Fibroblast of lung (primary cell): ENCODE measurements at regions not wholly inside any gene's neighbourhood (a gene's known extent, or its start where the extent isn't known, plus 50 kb on each side); places are given as distances from the start of the nearest gene placed in this dataset.

ENCODE experiments used
- DNase-seq, 2 donors: peaks; one replicate each; pipeline versions ENCODE4 v3.0.0 to v3.0.0-alpha.2; 2010; ENCODE audit warnings: low read depth in 2 of 2
- H2AFZ ChIP-seq: 2 replicates; pipeline ENCODE4 v1.5.1; 2012; ENCODE audit warnings: low read length, control low read depth, inconsistent platforms
- H3K27ac ChIP-seq: 2 replicates; pipeline ENCODE4 v1.5.1; 2011; ENCODE audit warnings: low read length, control low read depth; ENCODE audit not compliant: insufficient read depth
- H3K27me3 ChIP-seq: 2 replicates; pipeline ENCODE4 v1.5.1; 2011; ENCODE audit warnings: mild to moderate bottlenecking, low read length; ENCODE audit not compliant: control insufficient read depth, insufficient read depth
- H3K36me3 ChIP-seq: 2 replicates; pipeline ENCODE4 v1.5.1; 2011; ENCODE audit warnings: low read length; ENCODE audit not compliant: control insufficient read depth, insufficient read depth
- H3K4me1 ChIP-seq: 2 replicates; pipeline ENCODE4 v1.5.1; 2011; ENCODE audit warnings: low read length; ENCODE audit not compliant: control insufficient read depth, insufficient read depth; ENCODE audit errors: extremely low read depth
- H3K4me2 ChIP-seq: 2 replicates; pipeline ENCODE4 v1.5.1; 2011; ENCODE audit warnings: low read length, control low read depth; ENCODE audit not compliant: insufficient read depth; ENCODE audit errors: extremely low read depth
- H3K4me3 ChIP-seq, 4 experiments: fragments of 200-600 bp in 1 of 4; sonication (generic) in 1 of 4; replicated peaks in 1 of 4; 2 replicates each; pipeline ENCODE4 v1.5.1; 2011 to 2016; ENCODE audit warnings: low read length in 4 of 4, low read depth in 3 of 4, mild to moderate bottlenecking in 3 of 4, control low read depth in 2 of 4, inconsistent platforms in 1 of 4, mixed read lengths in 1 of 4; ENCODE audit not compliant: insufficient read depth in 1 of 4; ENCODE audit errors: control extremely low read depth in 1 of 4
- H3K79me2 ChIP-seq: 2 replicates; pipeline ENCODE4 v1.5.1; 2012; ENCODE audit warnings: mild to moderate bottlenecking, low read length, inconsistent platforms; ENCODE audit not compliant: control insufficient read depth, insufficient read depth
- H3K9ac ChIP-seq: 2 replicates; pipeline ENCODE4 v1.5.1; 2011; ENCODE audit warnings: mild to moderate bottlenecking, low read length, control low read depth; ENCODE audit not compliant: insufficient read depth
- H3K9me3 ChIP-seq: 2 replicates; pipeline ENCODE4 v1.5.1; 2012; ENCODE audit warnings: low read depth, low read length; ENCODE audit not compliant: control insufficient read depth, insufficient read depth
- H4K20me1 ChIP-seq: 2 replicates; pipeline ENCODE4 v1.5.1; 2011; ENCODE audit warnings: low read length; ENCODE audit not compliant: control insufficient read depth, insufficient read depth; ENCODE audit errors: extremely low read depth
- EZH2 ChIP-seq: IDR thresholded peaks from 2 replicates; pipeline ENCODE4 v1.5.1; 2012; ENCODE audit warnings: low read length, control low read depth, mild to moderate bottlenecking; ENCODE audit errors: missing control alignments
- TF ChIP-seq, protein P1 (sequence below), 2 donors: IDR thresholded peaks in 1 of 2; conservative IDR thresholded peaks in 1 of 2; 1 replicate in 1 of 2; 2 replicates in 1 of 2; pipeline ENCODE4 v1.5.1; 2011 to 2012; ENCODE audit warnings: low read length in 2 of 2, control low read depth in 1 of 2, inconsistent platforms in 1 of 2, low read depth in 1 of 2, mild to moderate bottlenecking in 1 of 2

DNA sequence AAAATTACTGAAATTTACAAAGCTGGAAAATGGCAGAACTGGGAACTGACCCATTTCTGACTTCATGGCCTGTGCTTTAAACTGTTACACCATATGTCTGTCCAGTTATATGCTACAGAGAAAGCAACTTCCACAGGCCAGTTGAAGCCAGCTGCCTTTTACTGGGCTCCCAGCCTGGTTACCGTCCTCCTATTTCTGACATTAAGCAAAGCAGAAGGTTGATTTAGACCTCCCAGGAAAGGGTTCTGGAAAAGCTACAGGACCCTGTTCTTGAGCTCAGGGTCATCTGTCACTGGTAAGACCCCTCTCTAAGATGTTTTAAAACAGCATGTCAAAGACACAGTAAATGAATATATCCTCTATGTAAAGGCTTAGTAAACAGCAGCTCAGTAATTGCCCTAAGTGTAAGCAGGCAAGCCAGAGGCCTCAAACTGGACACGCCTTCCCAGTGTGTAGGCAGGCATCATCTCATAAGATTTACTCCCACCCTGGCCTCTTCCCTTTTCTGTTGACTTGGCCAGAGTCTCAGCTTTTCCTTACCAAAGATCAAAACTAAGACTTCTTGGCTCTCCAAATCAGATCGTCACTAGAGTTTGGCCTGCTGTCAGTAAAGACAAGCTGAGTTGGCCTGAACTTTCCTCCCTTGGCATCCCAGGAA lies 55.4 kb upstream of the RNU6-8 start:
- no peak overlapping the region for H2AFZ ChIP-seq
- no peaks in the 10 kb centered on the region for H3K79me2 ChIP-seq
- H3K9ac ChIP-seq, result no peak overlapping the region
- no peak overlapping the region for H3K4me2 ChIP-seq
- H3K27ac ChIP-seq, result no peak overlapping the region
- H3K36me3 ChIP-seq, result no peaks in the 10 kb centered on the region
- no peaks in the 10 kb centered on the region for H4K20me1 ChIP-seq
- H3K4me1 ChIP-seq, result no peaks in the 10 kb centered on the region
- no peak overlapping the region for H3K4me3 ChIP-seq
- TF ChIP-seq, protein P1, sequence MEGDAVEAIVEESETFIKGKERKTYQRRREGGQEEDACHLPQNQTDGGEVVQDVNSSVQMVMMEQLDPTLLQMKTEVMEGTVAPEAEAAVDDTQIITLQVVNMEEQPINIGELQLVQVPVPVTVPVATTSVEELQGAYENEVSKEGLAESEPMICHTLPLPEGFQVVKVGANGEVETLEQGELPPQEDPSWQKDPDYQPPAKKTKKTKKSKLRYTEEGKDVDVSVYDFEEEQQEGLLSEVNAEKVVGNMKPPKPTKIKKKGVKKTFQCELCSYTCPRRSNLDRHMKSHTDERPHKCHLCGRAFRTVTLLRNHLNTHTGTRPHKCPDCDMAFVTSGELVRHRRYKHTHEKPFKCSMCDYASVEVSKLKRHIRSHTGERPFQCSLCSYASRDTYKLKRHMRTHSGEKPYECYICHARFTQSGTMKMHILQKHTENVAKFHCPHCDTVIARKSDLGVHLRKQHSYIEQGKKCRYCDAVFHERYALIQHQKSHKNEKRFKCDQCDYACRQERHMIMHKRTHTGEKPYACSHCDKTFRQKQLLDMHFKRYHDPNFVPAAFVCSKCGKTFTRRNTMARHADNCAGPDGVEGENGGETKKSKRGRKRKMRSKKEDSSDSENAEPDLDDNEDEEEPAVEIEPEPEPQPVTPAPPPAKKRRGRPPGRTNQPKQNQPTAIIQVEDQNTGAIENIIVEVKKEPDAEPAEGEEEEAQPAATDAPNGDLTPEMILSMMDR (conservative IDR thresholded peaks at IDR 0.05 in 1 of 2, IDR thresholded peaks at IDR 0.05 in 1 of 2; ENCODE audit: low read depth in 1 of 2, low read length in 2 of 2), result no peak
- no peak for TF ChIP-seq EZH2
- no peak for DNase-seq
- no peaks in the 10 kb centered on the region for H3K9me3 ChIP-seq
- no peaks in the 10 kb centered on the region for H3K27me3 ChIP-seq

GRCh38 chr14:32259368-32260013 lies 56.4 kb upstream of the RNU6-8 start:
- H4K20me1 ChIP-seq, result no peaks in the 10 kb centered on the region
- no peaks in the 10 kb centered on the region for H3K4me1 ChIP-seq
- no peaks in the 10 kb centered on the region for H3K36me3 ChIP-seq
- no peak overlapping the region for H3K27ac ChIP-seq
- peak; percentile 42 to 82 for DNase-seq
- no peak overlapping the region for H3K4me2 ChIP-seq
- no peak overlapping the region for H3K4me3 ChIP-seq
- no peaks in the 10 kb centered on the region for H3K27me3 ChIP-seq
- no peak overlapping the region for H2AFZ ChIP-seq
- H3K79me2 ChIP-seq, result no peaks in the 10 kb centered on the region
- TF ChIP-seq EZH2, result no peak
- TF ChIP-seq, protein P1 (conservative IDR thresholded peaks at IDR 0.05 in 1 of 2, IDR thresholded peaks at IDR 0.05 in 1 of 2; ENCODE audit: low read depth in 1 of 2, low read length in 2 of 2), result no peak
- no peak overlapping the region for H3K9ac ChIP-seq
- no peaks in the 10 kb centered on the region for H3K9me3 ChIP-seq

DNA sequence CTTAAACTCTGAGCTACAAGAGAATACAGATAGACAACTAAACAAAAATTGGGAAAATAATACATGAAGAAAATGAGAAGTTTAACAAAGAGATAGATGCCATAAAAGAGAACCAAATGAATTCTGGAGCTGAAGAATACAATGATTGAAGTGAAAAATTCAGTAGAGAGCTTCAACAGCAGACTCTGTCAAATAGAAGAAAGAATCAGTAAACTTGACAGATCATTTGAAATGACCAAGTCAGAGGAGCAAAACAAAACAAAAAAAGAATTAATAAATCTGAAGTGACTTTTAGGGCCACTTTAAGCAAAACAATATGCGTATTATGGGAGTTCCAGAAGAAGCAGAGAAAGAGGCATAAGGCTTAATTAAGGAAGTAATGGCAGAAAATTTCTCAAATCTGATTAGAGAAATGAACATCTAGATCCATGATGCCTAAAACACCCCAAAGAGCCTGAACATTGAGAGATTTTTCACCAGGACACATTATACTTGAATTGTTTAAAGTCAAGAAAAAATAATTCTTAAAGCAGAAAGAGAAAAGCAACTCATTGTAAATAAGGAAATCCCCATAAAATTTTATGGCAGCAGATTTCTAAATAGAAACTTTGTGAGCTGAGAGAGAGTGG lies 61.0 kb upstream of the RNU6-8 start:
- H3K36me3 ChIP-seq, result no peaks in the 10 kb centered on the region
- no peaks in the 10 kb centered on the region for H3K79me2 ChIP-seq
- H3K27ac ChIP-seq, result no peak overlapping the region
- no peaks in the 10 kb centered on the region for H3K27me3 ChIP-seq
- H3K9me3 ChIP-seq, result no peaks in the 10 kb centered on the region
- no peak for TF ChIP-seq EZH2
- TF ChIP-seq, protein P1 (conservative IDR thresholded peaks at IDR 0.05 in 1 of 2, IDR thresholded peaks at IDR 0.05 in 1 of 2; ENCODE audit: low read depth in 1 of 2, low read length in 2 of 2), result no peak
- H3K4me2 ChIP-seq, result no peak overlapping the region
- no peak overlapping the region for H3K4me3 ChIP-seq
- H3K9ac ChIP-seq, result no peak overlapping the region
- no peaks in the 10 kb centered on the region for H3K4me1 ChIP-seq
- DNase-seq, result no peak
- H2AFZ ChIP-seq, result no peak overlapping the region
- no peaks in the 10 kb centered on the region for H4K20me1 ChIP-seq
